ENCODE measurements at regions not wholly inside any gene's neighbourhood (a gene's known extent, or its start where the extent isn't known, plus 50 kb on each side); places are given as distances from the start of the nearest gene placed in this dataset.

- DNase-seq = no peak
- no peak overlapping the region for H3K4me3 Mint-ChIP-seq (ENCODE audit: unreplicated experiment)
- H3K27ac Mint-ChIP-seq (ENCODE audit: unreplicated experiment) = no peak overlapping the region
- peaks cover 5% of the 10 kb centered on the region for H3K36me3 Mint-ChIP-seq (ENCODE audit: unreplicated experiment)
- no peaks in the 10 kb centered on the region for H3K9me3 Mint-ChIP-seq (ENCODE audit: unreplicated experiment)
- TF ChIP-seq CTCF (IDR thresholded peaks at IDR 0.05; ENCODE audit: partially characterized antibody, unreplicated experiment) = no peak
- H3K4me1 Mint-ChIP-seq (ENCODE audit: low read depth, unreplicated experiment) = no peaks in the 10 kb centered on the region
- peaks cover 4% of the 10 kb centered on the region for H3K27me3 Mint-ChIP-seq (ENCODE audit: unreplicated experiment)
Measured at GRCh38 chr16:79871906-79872305, 271.4 kb upstream of the MAF start.

- H3K27ac Mint-ChIP-seq (ENCODE audit: unreplicated experiment) = no peak overlapping the region
- peaks cover 5% of the 10 kb centered on the region for H3K36me3 Mint-ChIP-seq (ENCODE audit: unreplicated experiment)
- TF ChIP-seq CTCF (IDR thresholded peaks at IDR 0.05; ENCODE audit: partially characterized antibody, unreplicated experiment) = no peak
- no peaks in the 10 kb centered on the region for H3K9me3 Mint-ChIP-seq (ENCODE audit: unreplicated experiment)
- H3K4me1 Mint-ChIP-seq (ENCODE audit: low read depth, unreplicated experiment) = no peaks in the 10 kb centered on the region
- H3K27me3 Mint-ChIP-seq (ENCODE audit: unreplicated experiment) = peaks cover 4% of the 10 kb centered on the region
- no peak overlapping the region for H3K4me3 Mint-ChIP-seq (ENCODE audit: unreplicated experiment)
- no peak for DNase-seq
Measured at GRCh38 chr16:79870016-79870886, 269.7 kb upstream of the MAF start.

GRCh38 chr16:79869304-79870015, 268.9 kb upstream of the MAF start:
- H3K36me3 Mint-ChIP-seq (ENCODE audit: unreplicated experiment) = peaks cover 5% of the 10 kb centered on the region
- H3K4me3 Mint-ChIP-seq (ENCODE audit: unreplicated experiment) = no peak overlapping the region
- H3K27ac Mint-ChIP-seq (ENCODE audit: unreplicated experiment) = no peak overlapping the region
- peaks cover 4% of the 10 kb centered on the region for H3K27me3 Mint-ChIP-seq (ENCODE audit: unreplicated experiment)
- DNase-seq = no peak
- H3K9me3 Mint-ChIP-seq (ENCODE audit: unreplicated experiment) = no peaks in the 10 kb centered on the region
- H3K4me1 Mint-ChIP-seq (ENCODE audit: low read depth, unreplicated experiment) = no peaks in the 10 kb centered on the region
- no peak for TF ChIP-seq CTCF (IDR thresholded peaks at IDR 0.05; ENCODE audit: partially characterized antibody, unreplicated experiment)

- H3K4me3 Mint-ChIP-seq (ENCODE audit: unreplicated experiment) = no peak overlapping the region
Measured at GRCh38 chr16:79868841-79869240, 268.3 kb upstream of the MAF start.

More at GRCh38 chr16:79868841-79869240, 268.3 kb upstream of the MAF start:
- no peaks in the 10 kb centered on the region for H3K9me3 Mint-ChIP-seq (ENCODE audit: unreplicated experiment)
- no peak overlapping the region for H3K27ac Mint-ChIP-seq (ENCODE audit: unreplicated experiment)
- TF ChIP-seq CTCF (IDR thresholded peaks at IDR 0.05; ENCODE audit: partially characterized antibody, unreplicated experiment) = no peak
- no peaks in the 10 kb centered on the region for H3K4me1 Mint-ChIP-seq (ENCODE audit: low read depth, unreplicated experiment)
- H3K27me3 Mint-ChIP-seq (ENCODE audit: unreplicated experiment) = peaks cover 4% of the 10 kb centered on the region
- DNase-seq = no peak
- peaks cover 5% of the 10 kb centered on the region for H3K36me3 Mint-ChIP-seq (ENCODE audit: unreplicated experiment)

All from glutamatergic neuron (in vitro differentiated cells).